NOMO-1 (cell line): ENCODE measurements at regions not wholly inside any gene's neighbourhood (a gene's known extent, or its start where the extent isn't known, plus 50 kb on each side); places are given as distances from the start of the nearest gene placed in this dataset.
"Not testable (repeated sequence)": the region's sequence is repeated elsewhere in the genome, so short reads cannot be mapped to it uniquely, and the experiment has no call there.

Experiments
- DNase-seq, 2 experiments: peaks; one replicate each; lab custom pipeline; 2025; ENCODE audit not compliant: unreplicated experiment in 2 of 2; lab: John Stamatoyannopoulos, UW

- no peak for DNase-seq
Observed at GRCh38 chr1:29698626-29699025, 462.3 kb downstream of the PTPRU start.

GRCh38 chr1:29698033-29698432 is 461.7 kb downstream of the PTPRU start:
- DNase-seq = no peak

DNA sequence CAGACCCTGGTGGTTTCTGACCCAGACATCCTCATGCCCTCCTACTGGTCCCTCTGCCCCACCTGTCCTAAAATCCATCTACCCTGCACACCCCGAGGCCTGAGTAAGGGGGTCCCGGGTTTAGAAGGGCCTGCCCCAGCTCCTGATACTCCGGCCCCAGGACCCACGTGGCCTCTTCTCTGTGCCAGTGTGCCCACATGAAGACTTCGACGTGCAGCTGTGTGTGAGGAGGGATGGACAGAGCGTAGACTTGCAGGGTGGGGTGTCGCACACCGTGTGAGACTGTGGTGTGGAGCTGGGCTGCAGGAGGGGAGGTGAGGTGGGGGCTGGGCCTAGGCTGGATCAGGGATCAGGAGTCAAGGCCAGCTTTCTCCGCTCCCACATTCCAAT is 461.1 kb downstream of the PTPRU start:
- DNase-seq = no peak

- no peak for DNase-seq
Observed at GRCh38 chr1:29696656-29697390, 460.5 kb downstream of the PTPRU start.

GRCh38 chr1:29695803-29696202 is 459.5 kb downstream of the PTPRU start:
- DNase-seq = no peak

DNA sequence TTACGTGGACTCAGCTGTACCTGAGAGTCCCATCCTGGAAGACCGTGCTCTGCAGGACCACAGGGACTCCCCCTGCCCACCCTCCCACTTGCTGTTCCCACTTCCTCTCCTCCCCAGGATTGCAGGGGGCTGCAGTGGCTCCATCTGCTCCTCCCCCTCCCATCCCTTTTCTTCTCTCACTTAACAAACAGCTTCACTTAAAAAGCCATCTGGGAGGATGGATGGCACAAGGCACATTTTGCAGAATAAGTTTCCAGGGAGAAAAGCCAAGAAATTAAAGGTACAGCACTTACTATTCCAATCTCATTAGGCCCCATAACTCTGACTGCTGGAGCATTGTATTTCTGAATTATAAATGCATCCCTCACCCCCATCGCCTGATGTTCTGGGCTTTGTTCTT is 458.7 kb downstream of the PTPRU start:
- no peak for DNase-seq

DNA sequence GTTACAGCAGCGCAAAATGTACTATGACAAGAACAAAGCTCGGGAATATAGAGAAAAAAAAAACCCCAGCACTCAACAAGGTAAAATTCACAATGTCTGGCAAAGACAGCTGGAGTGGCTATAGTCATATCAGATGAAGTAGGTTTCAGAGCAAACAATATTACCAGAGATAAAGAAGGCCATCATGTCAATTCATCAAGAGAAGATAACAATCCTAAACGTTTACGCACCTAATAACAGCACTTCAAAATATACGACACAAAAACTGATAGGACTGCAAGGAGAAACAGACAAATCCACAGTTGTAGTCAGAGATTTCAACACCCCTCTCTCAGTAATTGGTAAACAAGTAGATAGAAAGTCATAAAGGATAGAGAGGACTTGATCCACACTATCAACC is 455.2 kb downstream of the PTPRU start:
- no peak for DNase-seq

- no peak for DNase-seq
Observed at GRCh38 chr1:29690156-29690555, 453.8 kb downstream of the PTPRU start.

DNA sequence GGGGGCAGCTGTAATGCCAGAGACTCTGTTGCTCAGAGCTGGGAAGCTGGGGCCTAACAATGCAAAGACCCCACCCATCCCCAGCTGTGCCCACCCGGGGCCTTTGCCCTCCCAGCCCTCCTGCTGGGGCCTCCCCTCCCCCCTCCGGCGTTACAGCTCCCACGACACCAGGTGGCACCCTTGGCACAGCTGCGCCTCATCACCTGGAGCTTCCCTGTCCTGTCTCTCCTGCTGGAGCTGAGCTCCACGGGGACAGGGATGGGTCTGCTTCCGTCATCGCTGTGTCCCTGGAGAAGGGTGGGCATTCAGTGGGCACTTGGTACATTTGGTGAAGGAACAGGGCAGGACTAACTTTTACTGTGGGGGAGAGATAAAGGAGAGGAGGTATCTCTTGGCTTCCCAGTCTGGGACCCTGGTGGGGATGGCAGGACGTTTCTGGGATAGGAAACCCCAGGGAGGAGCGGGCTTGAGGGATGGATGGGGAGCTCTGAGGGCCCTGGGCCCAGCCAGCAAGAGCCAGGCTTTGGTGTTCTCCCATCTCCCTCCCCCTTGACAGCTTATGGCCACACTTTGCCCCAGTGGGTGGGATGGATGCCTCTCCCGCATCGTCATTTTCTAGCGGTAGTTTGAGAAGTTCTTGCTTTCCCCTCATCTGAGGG is 453.2 kb downstream of the PTPRU start:
- no peak for DNase-seq

- DNase-seq = no peak
Observed at GRCh38 chr1:29688471-29689365, 452.4 kb downstream of the PTPRU start.

GRCh38 chr1:29687601-29688244 is 451.4 kb downstream of the PTPRU start:
- no peak for DNase-seq

DNA sequence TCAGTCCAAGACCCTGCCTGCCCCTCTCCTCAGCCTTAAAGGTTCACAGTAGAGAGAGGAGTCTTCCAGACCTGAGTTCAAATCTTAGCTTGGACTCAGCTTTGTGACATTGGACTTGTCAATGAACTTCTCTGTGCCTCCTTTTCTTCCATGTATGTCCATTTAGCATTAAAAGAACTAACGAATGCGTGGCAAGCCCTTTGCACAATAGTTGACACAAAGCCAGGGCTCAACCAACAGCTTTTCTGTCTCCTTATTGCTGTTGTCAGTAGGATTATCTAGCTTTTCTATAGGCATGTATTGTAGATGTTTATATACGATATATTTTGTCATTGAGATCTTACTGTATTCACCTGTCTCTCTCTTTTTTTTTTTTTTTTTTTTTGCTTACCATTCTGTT is 450.8 kb downstream of the PTPRU start:
- DNase-seq = no peak

DNA sequence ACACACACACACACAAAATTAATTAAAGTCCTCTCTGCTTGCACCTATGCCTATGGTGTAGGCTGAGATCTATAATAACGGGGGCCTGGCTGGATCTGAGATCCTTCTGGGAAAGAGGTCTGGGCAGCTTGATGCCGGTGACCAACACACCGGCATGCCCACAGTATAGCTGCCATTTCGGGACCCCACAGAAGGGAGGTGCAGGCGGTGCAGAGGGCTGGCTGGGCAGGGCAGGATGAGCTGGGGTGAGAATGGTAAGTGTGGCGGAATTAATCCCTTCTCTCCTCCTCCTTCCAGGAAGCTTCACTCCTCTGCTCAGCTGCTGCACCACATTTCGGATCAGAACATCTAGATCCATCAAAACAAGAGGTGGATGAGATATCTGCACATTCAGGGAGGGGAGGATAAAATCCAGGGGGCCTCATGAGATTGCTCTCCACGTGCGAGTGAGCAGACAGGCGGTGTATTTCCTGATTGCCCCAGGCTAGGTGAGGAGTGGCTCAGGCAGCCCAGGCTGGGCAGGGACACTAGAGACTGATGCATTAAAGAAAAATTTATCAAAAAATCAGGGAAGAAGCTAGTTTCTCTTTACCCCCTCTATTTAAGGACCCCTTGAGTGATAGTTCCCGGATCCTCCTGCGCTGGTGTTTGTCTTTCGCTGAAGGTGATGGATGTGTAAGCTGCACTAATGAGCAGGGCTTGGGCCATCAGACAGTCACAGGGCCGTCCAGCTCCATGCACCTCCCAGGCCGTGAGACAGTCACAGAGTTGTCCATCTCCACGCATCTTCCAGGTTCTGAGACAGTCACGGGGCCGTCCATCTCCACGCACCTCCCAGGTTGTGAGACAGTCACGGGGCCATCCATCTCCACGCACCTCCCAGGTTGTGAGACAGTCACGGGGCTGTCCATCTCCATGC is 449.9 kb downstream of the PTPRU start:
- no peak for DNase-seq

DNA sequence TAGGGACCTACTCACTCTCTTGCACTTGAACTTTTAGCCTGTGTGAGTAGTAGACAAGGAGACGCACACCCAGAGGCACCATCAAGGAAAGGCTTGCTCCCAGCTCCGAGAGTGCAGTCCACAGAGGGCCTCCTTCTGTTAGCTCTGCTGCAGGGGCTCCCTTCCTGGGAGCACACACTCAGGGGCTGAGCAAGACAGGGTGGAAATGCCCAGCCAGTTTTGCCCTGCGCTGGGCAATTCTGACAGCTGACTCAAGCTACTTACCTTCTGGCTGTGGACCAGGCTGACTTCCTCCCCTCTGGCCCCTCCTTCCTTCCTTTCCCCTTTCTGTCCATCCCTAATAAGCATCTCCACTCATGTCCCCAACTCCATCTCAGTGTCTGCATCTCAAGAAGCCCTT is 449.1 kb downstream of the PTPRU start:
- no peak for DNase-seq

DNA sequence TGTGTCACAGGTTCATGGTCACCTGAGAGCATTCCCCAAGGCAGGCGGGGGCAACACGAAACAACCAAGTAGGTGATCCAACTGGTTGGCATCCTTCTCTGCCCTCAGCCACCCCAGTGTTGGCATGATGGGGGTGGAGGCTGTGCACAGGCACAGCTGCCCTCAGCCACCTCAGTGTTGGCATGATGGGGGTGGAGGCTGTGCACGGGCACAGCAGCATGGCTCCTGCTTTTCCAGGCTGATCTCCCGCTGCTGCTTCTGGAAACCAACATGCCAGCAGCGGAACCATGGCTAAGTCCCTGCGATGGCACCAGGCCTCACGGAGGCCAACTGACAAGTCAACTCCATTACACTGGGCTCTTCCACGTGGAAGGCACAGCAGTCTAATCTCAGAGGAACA is 447.8 kb downstream of the PTPRU start:
- DNase-seq = no peak

GRCh38 chr1:29683472-29683871 is 447.1 kb downstream of the PTPRU start:
- no peak for DNase-seq

DNA sequence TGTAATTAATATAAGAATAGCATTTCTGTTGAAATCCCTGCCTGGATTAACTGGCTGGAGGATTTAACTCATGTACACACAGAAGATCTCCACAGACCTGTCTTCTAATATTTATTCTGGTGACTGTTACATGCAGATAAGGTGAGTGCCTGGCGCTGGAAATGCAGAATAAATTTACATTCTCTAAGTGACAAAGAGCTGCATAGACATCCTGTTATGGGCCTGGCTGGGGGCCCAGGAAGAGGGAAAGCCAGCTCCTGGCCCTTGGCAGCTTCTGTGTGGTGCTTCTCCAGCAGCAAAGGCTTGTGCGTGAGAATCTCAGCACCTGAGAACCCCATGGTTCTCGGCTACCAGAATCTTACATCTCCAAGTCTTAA is 446.6 kb downstream of the PTPRU start:
- DNase-seq = no peak

DNA sequence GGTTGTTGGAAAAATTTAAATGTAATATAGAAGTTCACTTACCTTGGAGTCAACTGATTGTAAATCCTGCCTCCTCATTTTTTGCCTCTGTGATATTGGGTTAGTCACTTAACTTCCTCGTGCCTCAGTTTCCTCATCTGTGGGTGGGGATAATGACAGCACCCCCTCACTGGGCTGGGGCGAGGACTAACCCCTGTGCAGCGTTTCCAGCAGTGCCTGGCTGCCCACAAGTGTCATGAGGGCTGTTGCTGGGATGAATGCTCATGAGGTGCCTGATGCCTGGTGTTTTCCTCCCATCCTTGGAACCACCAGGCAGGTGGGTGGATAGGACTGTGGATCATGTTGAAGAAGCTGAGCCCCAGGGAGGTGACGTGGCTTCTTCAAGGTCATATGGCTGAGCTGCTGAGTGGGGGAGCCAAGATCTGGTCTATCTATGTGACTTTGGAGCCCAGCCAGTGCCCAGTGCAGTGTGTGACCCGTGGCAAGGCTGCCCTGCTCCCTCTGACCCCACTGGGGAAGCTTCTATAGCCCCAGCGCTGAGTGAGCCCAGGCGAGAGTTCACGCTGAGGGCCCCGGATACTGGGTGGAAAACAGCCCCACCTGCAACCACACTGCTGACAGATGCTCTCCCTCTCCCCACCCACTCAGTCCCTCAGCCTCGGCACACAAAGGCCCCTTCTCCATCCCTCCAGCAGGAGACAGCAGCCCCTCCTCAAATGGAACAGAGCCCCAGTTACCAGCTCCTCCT is 446.0 kb downstream of the PTPRU start:
- DNase-seq = no peak

GRCh38 chr1:29681416-29681815 is 445.1 kb downstream of the PTPRU start:
- not testable (repeated sequence) for DNase-seq
